GM12872 (cell line): ENCODE measurements at regions not wholly inside any gene's neighbourhood (a gene's known extent, or its start where the extent isn't known, plus 50 kb on each side); places are given as distances from the start of the nearest gene placed in this dataset.

Source experiments
- TF ChIP-seq, protein P1 (sequence below): IDR thresholded peaks from 3 replicates; pipeline ENCODE4 v1.5.1; 2011; ENCODE audit warnings: low read depth, mild to moderate bottlenecking, low read length, moderate library complexity; ENCODE audit not compliant: insufficient read depth

DNA sequence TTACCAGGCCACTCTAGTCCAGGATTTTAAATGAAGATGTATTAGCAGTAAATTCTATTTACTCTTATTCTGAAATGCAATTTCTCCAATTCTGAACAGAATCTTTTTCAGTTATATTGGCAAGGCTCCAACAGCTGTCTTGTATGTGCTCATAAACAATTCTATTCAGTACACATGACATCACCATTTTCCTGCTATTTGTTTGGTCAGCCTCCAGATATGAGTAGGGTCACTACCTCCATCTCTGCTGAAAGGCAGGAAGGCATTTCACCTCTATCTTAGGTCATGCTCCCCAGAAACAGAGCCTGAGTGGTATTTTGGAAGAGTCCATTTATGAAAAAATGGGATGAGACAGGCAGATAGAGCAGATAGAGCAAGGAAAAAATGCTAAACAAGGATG lies 151.1 kb upstream of the ADGRL3 start:
- TF ChIP-seq, protein P1, sequence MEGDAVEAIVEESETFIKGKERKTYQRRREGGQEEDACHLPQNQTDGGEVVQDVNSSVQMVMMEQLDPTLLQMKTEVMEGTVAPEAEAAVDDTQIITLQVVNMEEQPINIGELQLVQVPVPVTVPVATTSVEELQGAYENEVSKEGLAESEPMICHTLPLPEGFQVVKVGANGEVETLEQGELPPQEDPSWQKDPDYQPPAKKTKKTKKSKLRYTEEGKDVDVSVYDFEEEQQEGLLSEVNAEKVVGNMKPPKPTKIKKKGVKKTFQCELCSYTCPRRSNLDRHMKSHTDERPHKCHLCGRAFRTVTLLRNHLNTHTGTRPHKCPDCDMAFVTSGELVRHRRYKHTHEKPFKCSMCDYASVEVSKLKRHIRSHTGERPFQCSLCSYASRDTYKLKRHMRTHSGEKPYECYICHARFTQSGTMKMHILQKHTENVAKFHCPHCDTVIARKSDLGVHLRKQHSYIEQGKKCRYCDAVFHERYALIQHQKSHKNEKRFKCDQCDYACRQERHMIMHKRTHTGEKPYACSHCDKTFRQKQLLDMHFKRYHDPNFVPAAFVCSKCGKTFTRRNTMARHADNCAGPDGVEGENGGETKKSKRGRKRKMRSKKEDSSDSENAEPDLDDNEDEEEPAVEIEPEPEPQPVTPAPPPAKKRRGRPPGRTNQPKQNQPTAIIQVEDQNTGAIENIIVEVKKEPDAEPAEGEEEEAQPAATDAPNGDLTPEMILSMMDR, result no peak

DNA sequence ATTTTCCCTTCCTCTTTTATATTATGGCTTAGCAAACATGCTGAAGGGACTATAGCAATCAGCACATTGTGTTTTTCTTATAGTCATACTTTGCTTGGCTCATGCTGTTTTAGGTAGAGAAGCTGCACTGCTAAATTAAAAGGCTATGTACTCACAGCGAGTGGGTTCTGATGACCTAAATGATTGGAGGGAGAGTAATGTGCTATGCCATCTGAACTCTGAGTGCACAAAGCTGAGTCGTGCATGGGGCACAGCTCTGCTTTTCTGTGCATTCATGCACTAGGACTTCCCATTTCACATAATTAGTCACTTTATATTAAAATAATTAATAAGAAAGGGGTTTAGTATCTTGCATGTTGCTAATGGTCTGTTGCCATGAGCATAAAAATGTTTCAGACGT lies 132.7 kb upstream of the ADGRL3 start:
- TF ChIP-seq, protein P1, result no peak

DNA sequence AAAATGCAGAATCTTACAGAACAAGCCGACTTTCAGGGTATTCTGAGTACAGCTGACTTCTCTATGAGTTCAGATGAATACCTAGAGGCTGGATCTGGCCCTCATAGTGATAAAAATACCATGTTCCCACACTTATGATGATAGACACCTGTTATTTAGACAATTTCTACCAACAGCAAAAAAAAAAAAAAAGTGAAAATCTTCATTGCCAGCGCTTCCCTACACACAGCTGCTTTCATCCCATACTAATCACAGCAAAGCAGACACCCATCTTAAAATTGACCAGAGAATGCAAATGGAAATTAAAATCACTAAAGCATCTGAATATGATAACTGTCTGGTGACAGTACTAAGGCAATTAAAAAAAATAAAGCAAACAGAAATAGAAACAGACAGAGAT lies 132.1 kb upstream of the ADGRL3 start:
- TF ChIP-seq, protein P1, result no peak

DNA sequence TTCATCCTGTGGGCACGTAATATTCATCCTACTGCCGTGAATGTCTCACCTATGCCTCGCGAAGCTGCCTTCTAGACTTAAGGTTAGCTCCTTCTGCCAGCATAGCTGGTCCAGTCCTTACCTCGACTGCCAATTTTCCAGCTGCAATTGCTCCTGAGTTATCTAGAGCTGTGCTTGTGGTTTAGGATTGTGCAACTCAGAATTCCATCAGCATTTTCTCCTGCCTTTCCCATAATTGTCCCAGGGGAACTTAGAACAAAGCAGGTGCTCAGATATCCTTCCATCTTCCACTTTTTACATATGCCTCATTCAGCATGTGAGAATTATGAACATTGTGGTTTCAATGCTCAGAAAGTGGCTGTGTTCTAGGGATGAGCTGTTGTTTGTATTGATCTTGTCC lies 131.4 kb upstream of the ADGRL3 start:
- TF ChIP-seq, protein P1, result no peak

DNA sequence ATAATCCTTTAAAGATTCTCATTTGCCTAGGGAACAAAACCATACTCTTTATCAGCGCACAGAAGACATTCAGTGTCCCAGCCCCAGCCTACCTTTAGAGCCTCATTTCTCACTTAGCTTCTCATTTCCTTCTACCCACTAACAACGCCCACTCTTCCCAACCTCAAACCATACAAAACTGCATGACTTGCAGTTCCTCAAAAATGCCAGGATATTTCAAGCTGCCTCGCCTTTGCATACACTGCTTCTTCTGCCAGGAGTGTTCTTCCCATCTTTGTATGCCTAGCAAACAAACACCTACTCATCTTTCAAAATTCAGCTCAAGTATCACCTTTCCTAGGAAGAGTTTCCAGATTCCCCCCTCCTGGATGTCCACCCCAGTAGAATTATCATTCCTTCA lies 129.9 kb upstream of the ADGRL3 start:
- TF ChIP-seq, protein P1, result no peak

DNA sequence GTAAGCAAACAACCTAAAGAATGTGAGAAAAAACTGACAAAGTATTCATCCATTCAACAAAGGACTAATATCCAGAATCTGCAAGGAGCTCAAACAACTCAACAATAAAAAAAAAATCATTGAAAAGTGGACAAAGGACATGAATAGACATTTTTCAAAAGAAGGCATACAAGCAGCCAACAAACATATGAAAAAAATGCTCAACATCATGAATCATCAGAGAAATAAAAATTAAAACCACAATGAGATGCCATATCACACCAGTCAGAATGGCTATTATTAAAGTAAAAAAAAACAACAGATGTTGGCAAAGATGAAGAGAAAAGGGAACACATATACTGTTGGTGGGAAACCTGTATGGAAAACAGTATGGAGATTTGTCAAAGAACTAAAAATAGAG lies 120.7 kb upstream of the ADGRL3 start:
- TF ChIP-seq, protein P1, result no peak

- TF ChIP-seq, protein P1, result no peak
Measured at GRCh38 chr4:61079976-61080375, 120.2 kb upstream of the ADGRL3 start.

- TF ChIP-seq, protein P1, result no peak
Measured at GRCh38 chr4:61085534-61085933, 114.6 kb upstream of the ADGRL3 start.
